Neural progenitor cell (in vitro differentiated cells): ENCODE measurements at regions not wholly inside any gene's neighbourhood (a gene's known extent, or its start where the extent isn't known, plus 50 kb on each side); places are given as distances from the start of the nearest gene placed in this dataset.

Source experiments
- CTCF ChIP-seq: fragments of 200-600 bp; sonication (generic); IDR thresholded peaks from 2 replicates; pipeline ENCODE4 v1.5.1; 2017; ENCODE audit warnings: antibody characterized with exemption, mild to moderate bottlenecking
- EZH2 ChIP-seq: fragments of 200-600 bp; sonication (generic); IDR thresholded peaks from 2 replicates; pipeline ENCODE4 v1.6.1; 2017; ENCODE audit warnings: antibody characterized with exemption, mild to moderate bottlenecking, moderate library complexity

GRCh38 chr1:166330096-166330495 is 163.3 kb upstream of the FAM78B start:
- TF ChIP-seq CTCF (no peak), EZH2 (no peak)
